ENCODE measurements at regions not wholly inside any gene's neighbourhood (a gene's known extent, or its start where the extent isn't known, plus 50 kb on each side); places are given as distances from the start of the nearest gene placed in this dataset.
A peak's percentile ranks its signal among the peaks of the same experiment; 100 is the strongest.

DNA sequence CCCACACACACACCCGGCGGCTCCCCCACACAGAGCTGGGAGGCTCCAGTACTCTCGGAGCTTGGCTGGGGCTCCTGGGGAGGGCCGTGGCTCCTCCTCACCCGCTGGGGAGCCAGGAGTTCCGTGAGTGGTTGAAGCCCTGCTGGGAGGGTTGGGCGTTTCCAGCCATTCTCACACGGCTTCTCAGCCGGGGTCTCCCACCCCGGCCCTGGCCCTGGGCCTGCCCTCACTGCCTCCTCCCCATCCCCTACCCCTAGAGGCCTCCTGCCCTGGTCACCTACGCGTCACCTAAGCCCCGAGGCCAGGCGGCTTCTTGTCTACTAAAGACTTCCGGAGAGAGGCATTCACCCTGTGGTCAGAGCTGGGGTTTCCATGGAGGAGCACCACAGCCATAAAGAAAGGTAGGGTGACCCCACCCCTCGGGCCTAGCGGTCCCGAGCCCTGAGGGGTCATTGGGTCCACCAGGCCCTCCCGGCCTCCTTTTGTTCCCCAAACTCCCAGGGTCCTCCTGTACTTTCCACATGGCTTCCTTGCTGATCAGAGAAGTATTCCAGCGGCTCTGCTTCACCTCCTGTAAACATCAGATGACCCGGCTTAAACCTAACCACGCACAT, 99.3 kb downstream of the TTLL2 start (continued):
- TF ChIP-seq, protein P1, sequence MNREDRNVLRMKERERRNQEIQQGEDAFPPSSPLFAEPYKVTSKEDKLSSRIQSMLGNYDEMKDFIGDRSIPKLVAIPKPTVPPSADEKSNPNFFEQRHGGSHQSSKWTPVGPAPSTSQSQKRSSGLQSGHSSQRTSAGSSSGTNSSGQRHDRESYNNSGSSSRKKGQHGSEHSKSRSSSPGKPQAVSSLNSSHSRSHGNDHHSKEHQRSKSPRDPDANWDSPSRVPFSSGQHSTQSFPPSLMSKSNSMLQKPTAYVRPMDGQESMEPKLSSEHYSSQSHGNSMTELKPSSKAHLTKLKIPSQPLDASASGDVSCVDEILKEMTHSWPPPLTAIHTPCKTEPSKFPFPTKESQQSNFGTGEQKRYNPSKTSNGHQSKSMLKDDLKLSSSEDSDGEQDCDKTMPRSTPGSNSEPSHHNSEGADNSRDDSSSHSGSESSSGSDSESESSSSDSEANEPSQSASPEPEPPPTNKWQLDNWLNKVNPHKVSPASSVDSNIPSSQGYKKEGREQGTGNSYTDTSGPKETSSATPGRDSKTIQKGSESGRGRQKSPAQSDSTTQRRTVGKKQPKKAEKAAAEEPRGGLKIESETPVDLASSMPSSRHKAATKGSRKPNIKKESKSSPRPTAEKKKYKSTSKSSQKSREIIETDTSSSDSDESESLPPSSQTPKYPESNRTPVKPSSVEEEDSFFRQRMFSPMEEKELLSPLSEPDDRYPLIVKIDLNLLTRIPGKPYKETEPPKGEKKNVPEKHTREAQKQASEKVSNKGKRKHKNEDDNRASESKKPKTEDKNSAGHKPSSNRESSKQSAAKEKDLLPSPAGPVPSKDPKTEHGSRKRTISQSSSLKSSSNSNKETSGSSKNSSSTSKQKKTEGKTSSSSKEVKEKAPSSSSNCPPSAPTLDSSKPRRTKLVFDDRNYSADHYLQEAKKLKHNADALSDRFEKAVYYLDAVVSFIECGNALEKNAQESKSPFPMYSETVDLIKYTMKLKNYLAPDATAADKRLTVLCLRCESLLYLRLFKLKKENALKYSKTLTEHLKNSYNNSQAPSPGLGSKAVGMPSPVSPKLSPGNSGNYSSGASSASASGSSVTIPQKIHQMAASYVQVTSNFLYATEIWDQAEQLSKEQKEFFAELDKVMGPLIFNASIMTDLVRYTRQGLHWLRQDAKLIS (CRISPR knock-in tag; IDR thresholded peaks at IDR 0.05) = no peak
- TF ChIP-seq, protein P2, sequence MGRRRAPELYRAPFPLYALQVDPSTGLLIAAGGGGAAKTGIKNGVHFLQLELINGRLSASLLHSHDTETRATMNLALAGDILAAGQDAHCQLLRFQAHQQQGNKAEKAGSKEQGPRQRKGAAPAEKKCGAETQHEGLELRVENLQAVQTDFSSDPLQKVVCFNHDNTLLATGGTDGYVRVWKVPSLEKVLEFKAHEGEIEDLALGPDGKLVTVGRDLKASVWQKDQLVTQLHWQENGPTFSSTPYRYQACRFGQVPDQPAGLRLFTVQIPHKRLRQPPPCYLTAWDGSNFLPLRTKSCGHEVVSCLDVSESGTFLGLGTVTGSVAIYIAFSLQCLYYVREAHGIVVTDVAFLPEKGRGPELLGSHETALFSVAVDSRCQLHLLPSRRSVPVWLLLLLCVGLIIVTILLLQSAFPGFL (CRISPR knock-in tag; IDR thresholded peaks at IDR 0.05) = no peak
- TF ChIP-seq RBFOX2 (IDR thresholded peaks at IDR 0.05; ENCODE audit: low read depth, low read length) = peak; percentile 80
- TF ChIP-seq ZNF772 (CRISPR knock-in tag; IDR thresholded peaks at IDR 0.05) = peak; percentile 87
- peak; percentile 80 for TF ChIP-seq ZNF556 (CRISPR knock-in tag; IDR thresholded peaks at IDR 0.05; ENCODE audit: borderline replicate concordance)
- no peak for TF ChIP-seq KLF13 (CRISPR knock-in tag; IDR thresholded peaks at IDR 0.05)
- TF ChIP-seq IKZF1 (IDR thresholded peaks at IDR 0.05) = no peak
- 0 out of 2 replicates have a peak, but pooled peaks have one; percentile 59 for TF ChIP-seq ZNF224 (CRISPR knock-in tag; IDR thresholded peaks at IDR 0.05)
- TF ChIP-seq MED1 (CRISPR knock-in tag; IDR thresholded peaks at IDR 0.05) = peak; percentile 38; the same call in 1 of the 2 replicates
- no peak; the same call in 1 of the 2 replicates for TF ChIP-seq FOXO1 (CRISPR knock-in tag; IDR thresholded peaks at IDR 0.05)
- TF ChIP-seq KLF12 (CRISPR knock-in tag; IDR thresholded peaks at IDR 0.05; ENCODE audit: borderline replicate concordance) = no peak
- no peak for TF ChIP-seq KMT2B (CRISPR knock-in tag; IDR thresholded peaks at IDR 0.05)
- TF ChIP-seq, protein P3, sequence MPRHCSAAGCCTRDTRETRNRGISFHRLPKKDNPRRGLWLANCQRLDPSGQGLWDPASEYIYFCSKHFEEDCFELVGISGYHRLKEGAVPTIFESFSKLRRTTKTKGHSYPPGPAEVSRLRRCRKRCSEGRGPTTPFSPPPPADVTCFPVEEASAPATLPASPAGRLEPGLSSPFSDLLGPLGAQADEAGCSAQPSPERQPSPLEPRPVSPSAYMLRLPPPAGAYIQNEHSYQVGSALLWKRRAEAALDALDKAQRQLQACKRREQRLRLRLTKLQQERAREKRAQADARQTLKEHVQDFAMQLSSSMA (CRISPR knock-in tag; IDR thresholded peaks at IDR 0.05) = peak; percentile 74; the same call in 1 of the 2 replicates
- TF ChIP-seq ZSCAN21 (CRISPR knock-in tag; IDR thresholded peaks at IDR 0.05; ENCODE audit: borderline replicate concordance) = no peak
- 0 out of 2 replicates have a peak, but pooled peaks have one; percentile 69 for TF ChIP-seq ZNF10 (CRISPR knock-in tag; IDR thresholded peaks at IDR 0.05; ENCODE audit: borderline replicate concordance, low read depth)
- peak; percentile 93 for TF ChIP-seq ZFX (CRISPR knock-in tag; IDR thresholded peaks at IDR 0.05; ENCODE audit: low read depth)
- TF ChIP-seq SRSF1 (optimal IDR thresholded peaks at IDR 0.05; ENCODE audit: low read depth, low read length) = peak; percentile 93
- no peak for TF ChIP-seq NFATC3 (CRISPR knock-in tag; IDR thresholded peaks at IDR 0.05)
- TF ChIP-seq, protein P4, sequence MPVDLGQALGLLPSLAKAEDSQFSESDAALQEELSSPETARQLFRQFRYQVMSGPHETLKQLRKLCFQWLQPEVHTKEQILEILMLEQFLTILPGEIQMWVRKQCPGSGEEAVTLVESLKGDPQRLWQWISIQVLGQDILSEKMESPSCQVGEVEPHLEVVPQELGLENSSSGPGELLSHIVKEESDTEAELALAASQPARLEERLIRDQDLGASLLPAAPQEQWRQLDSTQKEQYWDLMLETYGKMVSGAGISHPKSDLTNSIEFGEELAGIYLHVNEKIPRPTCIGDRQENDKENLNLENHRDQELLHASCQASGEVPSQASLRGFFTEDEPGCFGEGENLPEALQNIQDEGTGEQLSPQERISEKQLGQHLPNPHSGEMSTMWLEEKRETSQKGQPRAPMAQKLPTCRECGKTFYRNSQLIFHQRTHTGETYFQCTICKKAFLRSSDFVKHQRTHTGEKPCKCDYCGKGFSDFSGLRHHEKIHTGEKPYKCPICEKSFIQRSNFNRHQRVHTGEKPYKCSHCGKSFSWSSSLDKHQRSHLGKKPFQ (CRISPR knock-in tag; IDR thresholded peaks at IDR 0.05; ENCODE audit: insufficient replicate concordance) = peak; percentile 28
- TF ChIP-seq, protein P5, sequence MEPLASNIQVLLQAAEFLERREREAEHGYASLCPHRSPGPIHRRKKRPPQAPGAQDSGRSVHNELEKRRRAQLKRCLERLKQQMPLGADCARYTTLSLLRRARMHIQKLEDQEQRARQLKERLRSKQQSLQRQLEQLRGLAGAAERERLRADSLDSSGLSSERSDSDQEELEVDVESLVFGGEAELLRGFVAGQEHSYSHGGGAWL (CRISPR knock-in tag; IDR thresholded peaks at IDR 0.05) = no peak
- TF ChIP-seq, protein P6, sequence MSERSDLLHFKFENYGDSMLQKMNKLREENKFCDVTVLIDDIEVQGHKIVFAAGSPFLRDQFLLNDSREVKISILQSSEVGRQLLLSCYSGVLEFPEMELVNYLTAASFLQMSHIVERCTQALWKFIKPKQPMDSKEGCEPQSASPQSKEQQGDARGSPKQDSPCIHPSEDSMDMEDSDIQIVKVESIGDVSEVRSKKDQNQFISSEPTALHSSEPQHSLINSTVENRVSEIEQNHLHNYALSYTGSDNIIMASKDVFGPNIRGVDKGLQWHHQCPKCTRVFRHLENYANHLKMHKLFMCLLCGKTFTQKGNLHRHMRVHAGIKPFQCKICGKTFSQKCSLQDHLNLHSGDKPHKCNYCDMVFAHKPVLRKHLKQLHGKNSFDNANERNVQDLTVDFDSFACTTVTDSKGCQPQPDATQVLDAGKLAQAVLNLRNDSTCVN (CRISPR knock-in tag; IDR thresholded peaks at IDR 0.05; ENCODE audit: borderline replicate concordance) = no peak
